Neuronal stem cell (in vitro differentiated cells): ENCODE measurements at regions not wholly inside any gene's neighbourhood (a gene's known extent, or its start where the extent isn't known, plus 50 kb on each side); places are given as distances from the start of the nearest gene placed in this dataset.
A peak's percentile ranks its signal among the peaks of the same experiment; 100 is the strongest.

Experiments
- DNase-seq: peaks from one replicate; pipeline ENCODE4 v3.0.0-alpha.2; 2013; ENCODE audit warnings: low spot score
- H2AFZ ChIP-seq: one replicate; pipeline ENCODE4 v1.6.1; 2013; ENCODE audit warnings: mild to moderate bottlenecking, low read length, inconsistent platforms
- H2AK5ac ChIP-seq: 2 replicates; pipeline ENCODE4 v1.6.1; 2013; ENCODE audit warnings: low read depth, mild to moderate bottlenecking, inconsistent platforms, low read length, moderate library complexity, mixed read lengths
- H2BK120ac ChIP-seq: 2 replicates; pipeline ENCODE4 v1.6.1; 2013; ENCODE audit warnings: low read depth, mild to moderate bottlenecking, inconsistent platforms, low read length, moderate library complexity, mixed read lengths
- H2BK12ac ChIP-seq: one replicate; pipeline ENCODE4 v1.6.1; 2013; ENCODE audit warnings: low read length, inconsistent platforms
- H2BK15ac ChIP-seq: 2 replicates; pipeline ENCODE4 v1.6.1; 2013; ENCODE audit warnings: mild to moderate bottlenecking, low read length, inconsistent platforms, mixed read lengths
- H2BK5ac ChIP-seq: one replicate; pipeline ENCODE4 v1.6.1; 2013; ENCODE audit warnings: inconsistent platforms, mild to moderate bottlenecking, low read length, moderate library complexity
- H3K14ac ChIP-seq: one replicate; pipeline ENCODE4 v1.6.1; 2013; ENCODE audit warnings: low read length, inconsistent platforms
- H3K18ac ChIP-seq: 2 replicates; pipeline ENCODE4 v1.6.1; 2013; ENCODE audit warnings: low read length, inconsistent platforms
- H3K23ac ChIP-seq: 2 replicates; pipeline ENCODE4 v1.6.1; 2013; ENCODE audit warnings: low read depth, mild to moderate bottlenecking, mixed read lengths, low read length, inconsistent platforms; ENCODE audit not compliant: poor library complexity
- H3K27ac ChIP-seq: replicated peaks from 3 replicates; pipeline ENCODE4 v1.5.1; 2013; ENCODE audit warnings: low read length, inconsistent platforms
- H3K27me3 ChIP-seq, 3 experiments: 2 replicates each; pipeline ENCODE4 v1.6.1; 2013; ENCODE audit warnings: low read length in 3 of 3, mild to moderate bottlenecking in 2 of 3, inconsistent platforms in 1 of 3, low read depth in 1 of 3, mixed read lengths in 1 of 3, moderate library complexity in 1 of 3; ENCODE audit not compliant: control insufficient read depth in 3 of 3, insufficient read depth in 3 of 3
- H3K36me3 ChIP-seq, 2 donors: replicated peaks in 1 of 2; 2 replicates each; pipeline ENCODE4 v1.6.1; 2013; ENCODE audit warnings: low read length in 2 of 2; ENCODE audit not compliant: control insufficient read depth in 2 of 2, insufficient read depth in 2 of 2
- H3K4ac ChIP-seq: 2 replicates; pipeline ENCODE4 v1.6.1; 2013; ENCODE audit warnings: inconsistent platforms, mild to moderate bottlenecking, low read length, moderate library complexity
- H3K4me1 ChIP-seq, 2 donors: 1 replicate in 1 of 2; 2 replicates in 1 of 2; pipeline ENCODE4 v1.6.1; 2013; ENCODE audit warnings: low read length in 2 of 2, low read depth in 1 of 2; ENCODE audit not compliant: control insufficient read depth in 2 of 2, insufficient read depth in 1 of 2
- H3K4me2 ChIP-seq: one replicate; pipeline ENCODE4 v1.6.1; 2013; ENCODE audit warnings: mild to moderate bottlenecking, low read length, inconsistent platforms; ENCODE audit not compliant: insufficient read depth, poor library complexity, severe bottlenecking
- H3K4me3 ChIP-seq, 2 donors: 2 replicates each; pipeline ENCODE4 v1.5.1; 2013; ENCODE audit warnings: low read length in 2 of 2, mild to moderate bottlenecking in 2 of 2, inconsistent platforms in 1 of 2, moderate library complexity in 1 of 2
- H3K79me1 ChIP-seq: one replicate; pipeline ENCODE4 v1.6.1; 2013; ENCODE audit warnings: low read depth, mild to moderate bottlenecking, inconsistent platforms, low read length, moderate library complexity
- H3K9ac ChIP-seq: one replicate; pipeline ENCODE4 v1.6.1; 2013; ENCODE audit warnings: mild to moderate bottlenecking, low read depth, low read length, inconsistent platforms; ENCODE audit not compliant: poor library complexity
- H3K9me3 ChIP-seq, 2 donors: replicated peaks in 1 of 2; 2 replicates each; pipeline versions ENCODE3 to v1.6.1; 2013; ENCODE audit warnings: low read length in 2 of 2, mild to moderate bottlenecking in 2 of 2, inconsistent platforms in 1 of 2, low read depth in 1 of 2, mixed read lengths in 1 of 2, moderate library complexity in 1 of 2; ENCODE audit not compliant: control insufficient read depth in 2 of 2, insufficient read depth in 1 of 2
- H4K8ac ChIP-seq: one replicate; pipeline ENCODE4 v1.6.1; 2013; ENCODE audit warnings: low read depth, mild to moderate bottlenecking, inconsistent platforms, low read length, moderate library complexity
- H4K91ac ChIP-seq: one replicate; pipeline ENCODE4 v1.6.1; 2013; ENCODE audit warnings: low read length, low read depth, mild to moderate bottlenecking, inconsistent platforms; ENCODE audit not compliant: poor library complexity
- WGBS, 2 donors: extraction: QIAGEN DNeasy Blood & Tissue Kit; methylation state at CpG; one replicate each; pipeline ENCODE4 v1.1.7; 2013; ENCODE audit warnings: missing lambda C conversion rate in 2 of 2, mixed read lengths in 1 of 2; ENCODE audit not compliant: insufficient read length in 2 of 2, insufficient replicate concordance in 1 of 2; ENCODE audit errors: extremely low coverage in 2 of 2; 5-methylcytosine and 5-hydroxymethylcytosine counted together

- no peak overlapping the region for H2BK12ac ChIP-seq
- no peak overlapping the region for H3K9ac ChIP-seq
- H3K4me1 ChIP-seq, result no peaks in the 10 kb centered on the region
- H2BK15ac ChIP-seq, result no peak overlapping the region
- no peak overlapping the region for H2AK5ac ChIP-seq
- DNase-seq, result no peak
- H2BK5ac ChIP-seq, result no peak overlapping the region
- no peak overlapping the region for H2AFZ ChIP-seq
- H3K4me3 ChIP-seq, result no peak overlapping the region
- H3K4me2 ChIP-seq, result no peak overlapping the region
- H3K18ac ChIP-seq, result no peak overlapping the region
- no peaks in the 10 kb centered on the region for H3K79me1 ChIP-seq
- H4K8ac ChIP-seq, result no peak overlapping the region
- H3K4ac ChIP-seq, result no peak overlapping the region
- no peak overlapping the region for H3K27ac ChIP-seq
- no peak overlapping the region for H3K14ac ChIP-seq
- no peak overlapping the region for H3K23ac ChIP-seq
- H4K91ac ChIP-seq, result no peak overlapping the region
- H3K9me3 ChIP-seq, result peaks cover 0 to 2% of the 10 kb centered on the region in 2 donors
- no CpG with 5 or more reads among the region's 2 CpGs for WGBS, 2 donors
- no peak overlapping the region for H2BK120ac ChIP-seq
- H3K27me3 ChIP-seq, result no peaks in the 10 kb centered on the region
- H3K36me3 ChIP-seq, result no peaks in the 10 kb centered on the region
Measured at GRCh38 chr5:152853361-152853760, 448.3 kb upstream of the NMUR2 start.

GRCh38 chr5:152855441-152855840 is 450.4 kb upstream of the NMUR2 start:
- Histone ChIP-seq H2BK12ac (no peak overlapping the region), H3K36me3 (no peaks in the 10 kb centered on the region), H4K91ac (no peak overlapping the region), H3K14ac (no peak overlapping the region), H2BK15ac (no peak overlapping the region), H4K8ac (no peak overlapping the region), H3K27me3 (no peaks in the 10 kb centered on the region), H3K4me3 (no peak overlapping the region), H2AK5ac (no peak overlapping the region), H3K4ac (no peak overlapping the region), H3K9ac (no peak overlapping the region), H3K9me3 (peaks cover 0 to 2% of the 10 kb centered on the region in 2 donors), H2BK5ac (no peak overlapping the region), H3K79me1 (no peaks in the 10 kb centered on the region), H3K27ac (no peak overlapping the region), H2BK120ac (no peak overlapping the region), H3K18ac (no peak overlapping the region), H3K23ac (no peak overlapping the region), H3K4me2 (no peak overlapping the region), H2AFZ (peak overlapping the region; percentile 40), H3K4me1 (no peaks in the 10 kb centered on the region)
- no peak for DNase-seq
- WGBS, 2 donors, result no CpG with 5 or more reads among the region's 4 CpGs

- Histone ChIP-seq H3K9ac (no peak overlapping the region), H2BK5ac (no peak overlapping the region), H4K8ac (no peak overlapping the region), H2BK15ac (no peak overlapping the region), H4K91ac (no peak overlapping the region), H3K14ac (no peak overlapping the region), H3K4me1 (no peaks in the 10 kb centered on the region), H3K27ac (no peak overlapping the region), H2BK120ac (no peak overlapping the region), H3K18ac (no peak overlapping the region), H3K4me2 (no peak overlapping the region), H2AK5ac (no peak overlapping the region), H3K4me3 (no peak overlapping the region), H3K36me3 (no peaks in the 10 kb centered on the region), H3K79me1 (no peaks in the 10 kb centered on the region), H2AFZ (no peak overlapping the region), H3K4ac (no peak overlapping the region), H2BK12ac (no peak overlapping the region), H3K9me3 (no peaks in the 10 kb centered on the region), H3K23ac (no peak overlapping the region), H3K27me3 (no peaks in the 10 kb centered on the region)
- WGBS, 2 donors, result no CpG with 5 or more reads among the region's 3 CpGs
- no peak for DNase-seq
Measured at GRCh38 chr5:152861231-152861630, 456.2 kb upstream of the NMUR2 start.

GRCh38 chr5:152864447-152864846 is 459.4 kb upstream of the NMUR2 start:
- Histone ChIP-seq H3K9me3 (no peaks in the 10 kb centered on the region), H3K4me1 (no peaks in the 10 kb centered on the region)
- no CpG with 5 or more reads among the region's 3 CpGs for WGBS, 2 donors

More at GRCh38 chr5:152864447-152864846, 459.4 kb upstream of the NMUR2 start:
- no peak overlapping the region for H2AK5ac ChIP-seq
- H4K91ac ChIP-seq, result no peak overlapping the region
- H3K4me2 ChIP-seq, result no peak overlapping the region
- no peak overlapping the region for H2BK120ac ChIP-seq
- H2BK15ac ChIP-seq, result no peak overlapping the region
- no peaks in the 10 kb centered on the region for H3K79me1 ChIP-seq
- H3K18ac ChIP-seq, result no peak overlapping the region
- no peak overlapping the region for H3K14ac ChIP-seq
- H2AFZ ChIP-seq, result no peak overlapping the region
- H3K36me3 ChIP-seq, result no peaks in the 10 kb centered on the region
- no peak overlapping the region for H3K4ac ChIP-seq
- H3K27me3 ChIP-seq, result no peaks in the 10 kb centered on the region
- no peak overlapping the region for H3K9ac ChIP-seq
- no peak overlapping the region for H2BK5ac ChIP-seq
- no peak overlapping the region for H2BK12ac ChIP-seq
- no peak overlapping the region for H3K23ac ChIP-seq
- H3K27ac ChIP-seq, result no peak overlapping the region
- DNase-seq, result no peak
- no peak overlapping the region for H4K8ac ChIP-seq
- no peak overlapping the region for H3K4me3 ChIP-seq
